Astrocyte (in vitro differentiated cells and primary cell): ENCODE measurements at regions not wholly inside any gene's neighbourhood (a gene's known extent, or its start where the extent isn't known, plus 50 kb on each side); places are given as distances from the start of the nearest gene placed in this dataset.

Experiments
- EZH2 ChIP-seq: IDR thresholded peaks from 2 replicates; pipeline ENCODE4 v1.6.1; 2012; ENCODE audit warnings: mild to moderate bottlenecking, low read length, inconsistent platforms; ENCODE audit not compliant: insufficient read depth
- TF ChIP-seq, protein P1 (sequence below): IDR thresholded peaks from 2 replicates; pipeline ENCODE4 v1.5.1; 2011; ENCODE audit warnings: low read depth, mild to moderate bottlenecking, inconsistent platforms, low read length, moderate library complexity; ENCODE audit not compliant: insufficient read depth

DNA sequence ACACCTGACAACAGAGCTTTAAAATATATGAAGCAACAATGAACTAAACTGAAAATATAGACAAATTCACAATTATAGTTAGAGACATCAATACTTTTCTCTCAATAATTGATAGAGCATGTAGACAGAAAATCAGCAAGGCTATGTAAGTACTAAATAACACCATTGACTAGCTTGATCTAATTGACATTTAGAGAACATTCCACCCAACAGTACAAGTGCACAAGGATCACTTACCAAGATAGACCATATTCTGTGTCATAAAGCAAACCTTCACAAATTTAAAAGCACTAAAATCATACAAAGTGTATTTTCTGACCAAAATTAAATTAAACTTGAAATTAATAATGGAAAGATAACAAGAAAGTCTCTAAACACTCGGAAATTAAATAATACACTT lies 562.5 kb downstream of the INSC start:
- TF ChIP-seq, protein P1, sequence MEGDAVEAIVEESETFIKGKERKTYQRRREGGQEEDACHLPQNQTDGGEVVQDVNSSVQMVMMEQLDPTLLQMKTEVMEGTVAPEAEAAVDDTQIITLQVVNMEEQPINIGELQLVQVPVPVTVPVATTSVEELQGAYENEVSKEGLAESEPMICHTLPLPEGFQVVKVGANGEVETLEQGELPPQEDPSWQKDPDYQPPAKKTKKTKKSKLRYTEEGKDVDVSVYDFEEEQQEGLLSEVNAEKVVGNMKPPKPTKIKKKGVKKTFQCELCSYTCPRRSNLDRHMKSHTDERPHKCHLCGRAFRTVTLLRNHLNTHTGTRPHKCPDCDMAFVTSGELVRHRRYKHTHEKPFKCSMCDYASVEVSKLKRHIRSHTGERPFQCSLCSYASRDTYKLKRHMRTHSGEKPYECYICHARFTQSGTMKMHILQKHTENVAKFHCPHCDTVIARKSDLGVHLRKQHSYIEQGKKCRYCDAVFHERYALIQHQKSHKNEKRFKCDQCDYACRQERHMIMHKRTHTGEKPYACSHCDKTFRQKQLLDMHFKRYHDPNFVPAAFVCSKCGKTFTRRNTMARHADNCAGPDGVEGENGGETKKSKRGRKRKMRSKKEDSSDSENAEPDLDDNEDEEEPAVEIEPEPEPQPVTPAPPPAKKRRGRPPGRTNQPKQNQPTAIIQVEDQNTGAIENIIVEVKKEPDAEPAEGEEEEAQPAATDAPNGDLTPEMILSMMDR = no peak
- TF ChIP-seq EZH2 = no peak
